Esophagus muscularis mucosa (tissue), 4 donors: ENCODE measurements at regions not wholly inside any gene's neighbourhood (a gene's known extent, or its start where the extent isn't known, plus 50 kb on each side); places are given as distances from the start of the nearest gene placed in this dataset.

ENCODE experiments used
- EP300 ChIP-seq: sonication (generic); formaldehyde crosslinking; IDR thresholded peaks from one replicate; pipeline ENCODE4 v1.6.1; 2017; ENCODE audit warnings: antibody characterized with exemption
- POLR2A ChIP-seq: fragments of 450-650 bp; IDR thresholded peaks from one replicate; pipeline ENCODE4 v1.6.1; 2017; ENCODE audit warnings: antibody characterized with exemption, moderate library complexity, mild to moderate bottlenecking, low read depth
- POLR2AphosphoS5 ChIP-seq, 2 donors: sonication (generic); formaldehyde crosslinking; IDR thresholded peaks; one replicate each; pipeline ENCODE4 v1.6.1; 2017; ENCODE audit warnings: antibody characterized with exemption in 2 of 2
- TF ChIP-seq, protein P1 (sequence below), 3 experiments: fragments of 200-600 bp in 2 of 3; fragments of 450-650 bp in 1 of 3; sonication (generic) in 2 of 3; IDR thresholded peaks; one replicate each; pipeline ENCODE4 v1.5.1; 2017 to 2019; ENCODE audit warnings: antibody characterized with exemption in 3 of 3, mild to moderate bottlenecking in 2 of 3, moderate library complexity in 1 of 3

DNA sequence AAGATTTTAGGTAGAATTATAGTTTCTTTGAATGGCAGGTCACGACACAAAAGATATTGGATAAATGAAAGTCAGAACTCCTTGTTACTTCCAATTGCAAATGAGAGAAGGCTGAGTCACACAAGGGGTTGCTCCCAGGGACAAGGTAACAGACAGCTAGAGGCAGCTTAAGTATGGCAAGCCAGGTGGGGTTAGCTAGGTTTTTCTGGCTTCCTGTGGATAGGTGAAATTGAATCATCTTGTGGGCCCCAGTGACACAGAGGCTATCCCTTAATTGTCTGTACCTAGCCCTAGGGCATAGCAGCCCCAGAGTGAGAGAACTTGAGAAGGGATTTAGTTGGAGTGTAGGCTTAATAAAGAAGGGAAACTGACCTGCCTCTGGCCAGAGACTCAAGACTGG, 407.7 kb upstream of the SLC8A1 start:
- TF ChIP-seq EP300, result no peak
- TF ChIP-seq POLR2A, result no peak
- TF ChIP-seq, protein P1, sequence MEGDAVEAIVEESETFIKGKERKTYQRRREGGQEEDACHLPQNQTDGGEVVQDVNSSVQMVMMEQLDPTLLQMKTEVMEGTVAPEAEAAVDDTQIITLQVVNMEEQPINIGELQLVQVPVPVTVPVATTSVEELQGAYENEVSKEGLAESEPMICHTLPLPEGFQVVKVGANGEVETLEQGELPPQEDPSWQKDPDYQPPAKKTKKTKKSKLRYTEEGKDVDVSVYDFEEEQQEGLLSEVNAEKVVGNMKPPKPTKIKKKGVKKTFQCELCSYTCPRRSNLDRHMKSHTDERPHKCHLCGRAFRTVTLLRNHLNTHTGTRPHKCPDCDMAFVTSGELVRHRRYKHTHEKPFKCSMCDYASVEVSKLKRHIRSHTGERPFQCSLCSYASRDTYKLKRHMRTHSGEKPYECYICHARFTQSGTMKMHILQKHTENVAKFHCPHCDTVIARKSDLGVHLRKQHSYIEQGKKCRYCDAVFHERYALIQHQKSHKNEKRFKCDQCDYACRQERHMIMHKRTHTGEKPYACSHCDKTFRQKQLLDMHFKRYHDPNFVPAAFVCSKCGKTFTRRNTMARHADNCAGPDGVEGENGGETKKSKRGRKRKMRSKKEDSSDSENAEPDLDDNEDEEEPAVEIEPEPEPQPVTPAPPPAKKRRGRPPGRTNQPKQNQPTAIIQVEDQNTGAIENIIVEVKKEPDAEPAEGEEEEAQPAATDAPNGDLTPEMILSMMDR (IDR thresholded peaks at IDR 0.05), result no peak
- no peak for TF ChIP-seq POLR2AphosphoS5 (IDR thresholded peaks at IDR 0.05)
